DMS114 treated with DMSO at 0.1 percent for 48 hours (cell line): ENCODE measurements at regions not wholly inside any gene's neighbourhood (a gene's known extent, or its start where the extent isn't known, plus 50 kb on each side); places are given as distances from the start of the nearest gene placed in this dataset.
"Not testable (repeated sequence)": the region's sequence is repeated elsewhere in the genome, so short reads cannot be mapped to it uniquely, and the experiment has no call there.

Source experiments
- DNase-seq: peaks from one replicate; lab custom pipeline; 2025; ENCODE audit not compliant: unreplicated experiment; lab: John Stamatoyannopoulos, UW

GRCh38 chr9:78712903-78713613 is 416.1 kb downstream of the PSAT1 start:
- no peak for DNase-seq

- no peak for DNase-seq
Observed at GRCh38 chr9:78713614-78714405, 416.9 kb downstream of the PSAT1 start.

GRCh38 chr9:78714576-78714975 is 417.7 kb downstream of the PSAT1 start:
- DNase-seq: no peak

GRCh38 chr9:78719029-78719428 is 422.1 kb downstream of the PSAT1 start:
- DNase-seq: not testable (repeated sequence)

- no peak for DNase-seq
Observed at GRCh38 chr9:78724896-78725295, 428.0 kb downstream of the PSAT1 start.

GRCh38 chr9:78725503-78725902 is 428.6 kb downstream of the PSAT1 start:
- no peak for DNase-seq

- no peak for DNase-seq
Observed at GRCh38 chr9:78745331-78745730, 448.4 kb downstream of the PSAT1 start.

GRCh38 chr9:78746010-78746409 is 449.1 kb downstream of the PSAT1 start:
- DNase-seq: no peak

GRCh38 chr9:78753039-78753438 is 456.1 kb downstream of the PSAT1 start:
- DNase-seq: no peak

- DNase-seq: no peak
Observed at GRCh38 chr9:78756813-78757510, 460.0 kb downstream of the PSAT1 start.

- DNase-seq: no peak
Observed at GRCh38 chr9:78763424-78763823, 466.5 kb downstream of the PSAT1 start.

- no peak for DNase-seq
Observed at GRCh38 chr9:78765861-78766260, 468.9 kb downstream of the PSAT1 start.

- no peak for DNase-seq
Observed at GRCh38 chr9:78767490-78767889, 470.6 kb downstream of the PSAT1 start.

- DNase-seq: no peak
Observed at GRCh38 chr9:78769690-78770089, 472.8 kb downstream of the PSAT1 start.

- no peak for DNase-seq
Observed at GRCh38 chr9:78775211-78775610, 478.3 kb downstream of the PSAT1 start.

GRCh38 chr9:78775696-78776295 is 478.9 kb downstream of the PSAT1 start:
- DNase-seq: no peak

GRCh38 chr9:78777747-78778146 is 480.8 kb downstream of the PSAT1 start:
- no peak for DNase-seq

GRCh38 chr9:78778318-78778717 is 481.4 kb downstream of the PSAT1 start:
- no peak for DNase-seq

GRCh38 chr9:78778861-78779374 is 482.0 kb downstream of the PSAT1 start:
- DNase-seq: no peak

GRCh38 chr9:78781681-78782080 is 484.8 kb downstream of the PSAT1 start:
- no peak for DNase-seq

GRCh38 chr9:78782234-78782633 is 485.3 kb downstream of the PSAT1 start:
- no peak for DNase-seq
